Umbilical cord (tissue), 1 donor: ENCODE measurements at regions not wholly inside any gene's neighbourhood (a gene's known extent, or its start where the extent isn't known, plus 50 kb on each side); places are given as distances from the start of the nearest gene placed in this dataset.

Source experiments
- DNase-seq: peaks from one replicate; pipeline ENCODE4 v3.0.0-alpha.2; 2015; ENCODE audit warnings: low spot score

DNA sequence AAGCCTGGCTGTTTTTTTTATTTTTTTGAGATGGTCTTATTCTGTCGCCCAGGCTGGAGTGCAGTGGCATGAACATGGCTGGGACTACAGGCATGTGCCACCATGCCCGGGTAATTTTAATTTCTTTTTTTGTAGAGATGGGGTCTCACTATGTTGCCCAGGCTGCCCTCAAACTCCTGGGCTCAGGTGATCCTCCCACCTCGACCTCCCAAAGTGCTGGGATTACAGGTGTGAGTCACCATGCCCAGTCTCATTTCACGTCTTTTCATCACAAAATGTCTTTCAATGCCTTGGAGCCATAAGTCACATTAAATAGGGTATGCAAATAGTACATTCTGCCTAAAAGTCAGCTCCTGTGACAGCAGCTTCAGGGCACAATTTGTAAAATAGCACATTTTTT lies 52.8 kb downstream of the SOX2 start:
- DNase-seq: no peak

DNA sequence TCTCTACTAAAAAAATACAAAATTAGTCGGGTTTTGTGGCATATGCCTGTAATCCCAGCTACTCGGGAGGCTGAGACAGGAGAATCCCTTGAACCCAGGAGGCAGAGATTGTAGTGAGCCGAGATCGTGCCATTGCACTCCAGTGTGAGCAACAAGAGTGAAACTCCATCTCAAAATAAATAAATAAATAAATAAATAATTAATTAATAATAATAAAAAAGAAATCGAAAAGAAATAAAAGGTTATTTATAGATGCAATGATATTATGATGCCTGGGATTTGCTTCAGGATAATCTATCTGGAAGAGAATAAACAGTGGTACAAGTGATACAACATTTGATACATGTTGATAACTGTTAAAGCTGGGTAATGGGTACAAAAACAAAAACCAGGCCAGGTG lies 58.6 kb downstream of the SOX2 start:
- no peak for DNase-seq

DNA sequence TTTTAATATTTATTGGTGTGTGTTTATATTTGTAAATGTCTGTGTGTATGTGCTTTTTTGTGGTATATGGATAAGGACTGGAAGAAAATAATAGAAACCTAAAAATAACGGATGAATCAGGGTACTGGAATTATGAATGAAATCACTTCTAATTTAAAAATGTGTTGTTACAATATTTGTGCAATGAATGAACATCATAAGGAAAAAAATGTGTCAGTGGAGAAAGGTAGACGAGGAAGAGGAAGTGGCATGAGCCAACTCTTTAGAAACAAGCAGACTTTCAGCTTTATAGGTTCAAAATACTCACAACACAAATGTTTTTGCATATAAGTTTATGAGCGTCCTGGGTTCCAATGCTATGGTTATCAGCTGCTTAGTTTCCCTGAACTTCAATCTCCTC lies 59.4 kb downstream of the SOX2 start:
- DNase-seq: no peak

DNA sequence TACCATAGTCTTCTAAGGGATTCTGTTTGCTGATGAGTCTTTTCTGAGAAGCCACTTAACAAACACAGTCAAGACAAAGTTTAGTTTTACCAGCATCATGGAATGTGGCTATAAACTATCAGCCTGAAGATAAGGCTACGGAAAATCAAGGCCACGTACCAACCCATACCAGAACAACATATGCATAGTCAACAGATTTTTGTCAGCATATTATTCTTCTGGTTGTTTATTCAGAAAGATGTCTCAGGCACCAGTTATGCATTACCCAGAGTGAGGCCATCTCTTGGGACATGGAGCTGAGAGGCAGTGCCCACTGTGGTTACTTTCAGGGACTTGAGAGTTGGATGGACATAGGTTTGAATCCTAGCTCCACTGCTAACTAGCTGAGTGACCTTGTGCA lies 60.4 kb downstream of the SOX2 start:
- no peak for DNase-seq

DNA sequence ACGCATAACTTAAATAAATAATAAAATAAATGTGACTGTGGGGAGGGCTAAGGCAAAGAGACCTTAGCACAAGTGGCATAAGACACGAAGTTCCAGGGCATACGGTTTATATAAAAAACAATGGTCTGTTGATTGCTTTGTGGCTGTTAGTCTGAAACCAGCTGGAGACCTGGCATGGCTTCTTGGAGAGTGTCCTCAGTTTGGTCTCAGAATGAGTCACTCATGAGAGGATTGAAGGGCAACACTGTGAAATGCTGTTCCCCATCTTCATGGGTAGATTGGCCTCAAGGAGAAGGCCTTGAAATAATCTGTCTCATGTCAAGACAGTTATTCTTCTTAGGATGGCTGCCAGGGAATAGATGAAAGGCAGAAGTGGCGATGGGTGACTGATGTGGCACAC lies 62.2 kb downstream of the SOX2 start:
- no peak for DNase-seq

DNA sequence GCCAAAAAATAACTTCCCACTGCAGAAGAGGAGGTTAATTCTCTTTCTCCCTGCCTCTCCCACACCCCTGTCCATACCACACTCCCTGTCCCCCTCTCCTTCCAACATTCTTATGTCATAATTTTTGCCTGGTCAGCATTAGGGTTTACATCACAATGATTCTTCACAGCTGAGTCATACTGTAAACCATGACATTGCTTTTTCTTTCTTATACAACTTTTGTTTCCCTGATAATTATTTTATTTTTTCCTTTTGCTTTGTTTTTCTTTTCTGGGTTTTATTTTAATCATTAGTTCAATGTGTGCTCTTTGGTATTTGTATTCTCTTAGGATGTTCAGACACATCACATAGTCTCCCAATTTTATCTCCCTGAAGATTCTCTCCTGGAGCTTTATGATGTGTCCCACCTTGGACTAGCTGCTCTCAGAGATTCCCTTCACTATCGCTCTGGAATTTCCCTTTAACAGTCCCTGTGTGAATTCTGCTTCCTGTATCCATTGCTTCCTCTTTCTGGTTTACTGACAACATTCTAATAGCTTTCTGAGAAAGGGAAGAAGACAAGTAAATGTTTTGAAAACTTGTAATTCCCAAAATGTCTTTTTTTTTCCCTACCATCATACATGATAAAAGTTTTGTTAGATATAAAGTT lies 70.7 kb downstream of the SOX2 start:
- DNase-seq: no peak

DNA sequence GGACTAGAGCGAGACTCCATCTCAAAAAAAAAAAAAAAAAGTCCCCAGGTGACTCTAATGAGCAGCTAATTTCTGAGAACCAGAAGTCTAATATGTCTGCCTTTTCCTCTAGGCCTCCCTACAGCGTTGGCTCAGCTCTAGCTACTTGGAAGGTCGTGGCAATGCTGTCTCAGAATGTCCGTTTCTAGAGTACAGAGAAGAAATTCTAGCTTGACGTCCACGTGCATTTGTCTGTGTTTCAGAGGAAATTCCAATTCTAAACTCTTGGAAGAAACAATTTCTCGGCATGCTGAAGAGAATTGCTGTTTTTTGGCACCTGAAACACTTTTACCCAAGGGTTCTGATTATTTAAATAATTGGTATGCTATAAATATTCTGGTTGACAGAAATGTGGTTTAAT lies 78.8 kb downstream of the SOX2 start:
- no peak for DNase-seq

DNA sequence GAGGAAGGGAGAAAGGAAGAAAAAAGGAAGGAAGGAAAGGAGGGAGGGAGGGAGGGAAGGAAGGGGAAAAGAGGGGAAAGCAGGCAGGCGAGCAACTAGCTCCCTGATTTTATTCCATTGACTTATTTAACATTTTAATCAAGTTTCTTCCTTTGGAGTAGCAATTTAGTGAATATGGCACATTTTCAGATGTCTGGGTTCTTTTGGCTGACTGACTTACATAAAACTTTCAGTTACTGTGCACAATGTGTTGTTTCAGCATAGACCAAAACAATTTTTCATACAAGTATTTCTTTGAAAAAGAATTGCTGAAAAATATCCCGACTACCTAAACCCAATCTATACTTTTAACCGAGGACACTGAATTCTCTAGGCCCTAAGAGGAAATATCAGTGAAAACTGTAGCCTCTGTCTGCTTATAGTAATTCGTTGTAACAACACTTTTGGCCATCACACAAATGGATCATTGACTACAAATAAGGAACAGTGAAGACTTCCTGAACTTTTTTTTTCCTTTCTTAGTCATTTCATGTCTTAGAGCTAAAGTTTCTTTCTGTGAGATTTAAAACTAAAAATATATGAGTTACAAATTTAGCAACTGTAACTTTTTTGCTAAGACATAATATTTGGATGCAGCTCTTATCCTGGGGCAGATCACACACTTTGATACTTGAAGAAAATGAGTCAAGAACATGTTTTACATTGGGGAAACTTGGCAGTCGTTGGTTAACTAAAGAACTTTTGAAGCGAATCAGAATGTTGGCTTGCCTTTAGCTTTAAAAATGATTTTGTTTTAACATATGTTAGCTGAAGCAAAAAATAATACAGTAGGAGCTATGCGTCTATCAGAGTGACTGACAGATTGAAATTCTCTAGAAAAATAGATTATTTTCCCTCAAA lies 79.6 kb downstream of the SOX2 start:
- DNase-seq: no peak

DNA sequence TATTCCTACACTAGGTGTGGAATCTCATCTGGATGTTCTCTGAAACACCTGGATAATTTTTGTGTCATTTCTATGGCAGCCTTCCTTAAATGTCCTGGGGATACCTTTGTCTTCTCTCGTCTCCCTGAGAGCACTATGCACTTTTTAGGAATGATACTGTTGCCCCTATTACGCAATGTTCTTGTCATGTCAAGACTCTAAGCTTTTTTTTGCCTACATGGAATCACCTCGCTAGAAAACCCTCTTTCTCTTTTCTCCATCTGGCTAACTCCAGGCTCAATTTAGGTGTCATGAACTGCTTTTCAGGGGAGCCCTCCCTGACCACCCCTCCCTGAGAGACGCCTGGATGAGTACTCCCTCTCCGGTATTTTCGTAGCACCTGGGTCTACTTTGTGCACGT lies 81.3 kb downstream of the SOX2 start:
- DNase-seq: no peak

DNA sequence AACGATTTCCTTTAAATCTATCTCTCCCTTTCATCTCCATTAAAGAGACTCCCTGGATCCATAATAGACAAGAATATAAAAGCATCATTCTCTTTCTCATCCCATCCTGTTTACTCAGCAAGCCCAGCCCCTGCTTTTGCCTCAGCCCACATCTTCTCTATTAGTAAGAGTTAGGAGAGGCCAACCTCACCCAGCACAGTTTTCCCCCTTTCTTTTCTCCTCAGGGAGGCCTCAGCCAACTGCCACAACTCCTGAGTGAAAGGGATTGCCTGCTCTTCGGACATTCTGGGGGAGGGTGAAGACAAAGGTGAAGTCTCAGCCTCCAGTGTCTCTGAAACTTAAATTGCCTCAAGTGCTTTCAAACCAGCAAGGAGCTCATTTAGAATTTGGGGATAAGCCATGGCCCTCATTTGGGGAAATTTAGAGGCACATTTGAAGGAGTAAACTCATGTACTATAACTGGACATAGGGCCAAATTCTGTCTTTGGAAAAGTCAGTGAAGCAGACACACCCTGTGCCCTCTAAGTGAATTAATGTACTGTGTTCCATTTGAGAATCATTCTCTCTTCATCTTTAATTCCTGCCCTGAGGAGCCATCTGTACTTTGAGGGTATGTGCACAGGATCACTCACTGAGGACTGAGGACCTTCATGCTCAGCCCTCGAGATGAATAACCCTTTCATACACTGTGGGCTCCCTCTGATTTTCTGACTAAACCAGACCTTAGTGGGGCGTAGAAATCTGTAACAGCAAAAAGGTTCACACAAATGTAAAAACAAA lies 82.5 kb downstream of the SOX2 start:
- DNase-seq: no peak

DNA sequence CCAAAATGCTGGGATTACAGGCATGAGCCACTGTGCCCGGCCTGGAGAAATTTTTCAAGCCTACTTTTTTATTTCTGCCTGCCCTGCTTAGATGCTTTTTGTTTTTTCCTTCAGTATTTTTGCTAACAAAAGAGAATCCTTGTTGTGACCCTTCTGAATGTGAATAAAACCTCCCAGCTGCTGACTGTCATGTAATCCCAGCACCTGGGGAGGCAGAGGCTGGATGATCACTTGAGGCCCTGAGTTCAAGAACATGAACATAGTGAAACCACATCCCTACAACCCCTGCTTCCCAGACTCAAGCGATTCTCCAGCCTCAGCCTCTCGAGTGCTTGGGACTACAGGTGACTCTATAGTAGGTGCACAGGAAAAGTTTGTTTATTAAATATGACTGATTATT lies 84.9 kb downstream of the SOX2 start:
- DNase-seq: no peak

DNA sequence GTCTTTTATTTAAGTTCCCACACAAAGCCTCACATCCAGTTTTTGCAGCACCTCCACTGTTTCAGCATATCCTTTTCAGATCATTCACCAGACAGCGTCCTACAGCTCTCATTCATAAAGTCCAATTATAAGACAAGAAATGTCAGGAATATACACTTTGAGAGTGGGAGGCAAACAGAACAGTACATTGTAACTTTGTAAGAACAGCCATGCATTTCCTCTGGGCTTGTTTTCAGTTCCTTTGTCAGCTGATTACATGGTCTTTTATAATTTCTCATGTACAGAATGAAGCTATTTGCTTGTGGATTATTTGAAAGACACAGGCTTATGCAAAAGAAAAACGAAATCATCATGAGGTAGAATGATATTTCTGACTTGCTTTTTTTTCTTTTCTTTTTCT lies 85.7 kb downstream of the SOX2 start:
- no peak for DNase-seq

DNA sequence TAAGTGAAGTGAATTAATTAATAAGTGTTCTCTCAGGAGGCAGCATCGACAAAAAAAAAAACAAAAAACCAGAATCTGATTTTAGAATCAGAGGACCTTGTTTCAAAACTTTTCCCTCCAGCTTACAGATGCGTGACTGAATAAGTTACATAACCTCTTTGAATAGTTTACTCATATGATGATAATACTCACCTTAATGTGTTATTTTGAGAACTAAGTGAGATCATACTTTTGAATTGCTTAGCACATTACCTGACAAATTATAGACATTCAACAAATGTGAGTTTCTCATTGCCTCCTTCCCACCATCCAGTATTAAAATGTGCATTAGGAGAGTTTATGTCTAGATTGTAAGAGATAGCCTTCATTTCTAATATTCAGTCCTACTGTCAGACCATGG lies 94.0 kb downstream of the SOX2 start:
- no peak for DNase-seq

DNA sequence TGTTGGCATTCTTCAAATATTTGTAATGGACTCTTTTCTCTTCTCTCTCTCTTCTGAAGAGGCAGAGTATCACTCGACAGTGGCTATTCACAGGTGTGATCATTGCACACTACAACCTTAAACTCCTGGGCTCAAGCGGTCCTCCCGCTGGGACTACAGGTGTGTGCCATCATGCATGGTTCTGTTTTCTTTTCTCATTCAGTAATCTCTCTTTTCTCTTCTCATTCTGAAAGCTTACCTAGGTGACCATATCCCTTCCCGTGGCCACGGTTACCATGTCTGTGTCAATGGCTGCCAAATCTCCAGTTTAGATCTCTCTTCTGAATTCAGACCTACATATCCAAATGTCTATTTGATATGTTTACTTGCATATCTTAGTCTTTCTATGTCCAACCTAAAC lies 96.3 kb downstream of the SOX2 start:
- DNase-seq: no peak

DNA sequence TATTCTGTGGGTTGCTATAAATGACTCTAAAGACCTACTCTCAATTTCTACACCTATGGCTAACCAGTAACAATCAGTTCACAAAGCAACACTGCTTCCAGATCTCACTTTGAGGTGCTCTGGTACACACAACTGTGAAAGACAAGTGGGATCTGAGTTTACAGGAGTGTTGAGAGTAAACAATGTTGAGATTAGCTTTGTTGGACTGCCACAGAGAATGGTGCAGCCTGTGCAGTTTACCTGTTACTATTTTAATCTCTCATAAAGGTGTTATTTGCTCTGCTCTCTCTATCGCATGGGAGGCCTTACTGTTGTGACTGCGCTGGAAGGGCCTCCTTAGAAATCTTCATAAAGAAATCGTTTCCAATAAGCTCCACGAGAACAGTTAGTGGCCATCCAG lies 112.0 kb downstream of the SOX2 start:
- DNase-seq: no peak

DNA sequence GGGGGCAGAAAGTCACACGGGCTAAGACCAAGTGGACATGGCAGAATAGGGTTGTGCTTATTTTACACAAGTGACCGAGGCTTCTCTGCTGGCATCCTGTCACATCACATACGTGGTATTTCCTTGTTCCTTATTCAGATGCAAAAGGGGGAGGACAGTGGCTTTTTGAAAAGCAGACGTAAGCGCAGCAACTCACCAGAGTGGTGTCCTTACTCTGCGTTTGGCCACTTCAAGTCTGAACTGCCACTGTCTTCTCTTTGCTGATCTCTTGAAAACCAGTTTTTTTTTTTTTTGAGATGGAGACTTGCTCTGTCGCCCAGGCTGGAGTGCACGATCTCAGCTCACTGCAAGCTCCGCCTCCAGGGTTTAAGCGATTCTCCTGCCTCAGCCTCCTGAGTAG lies 113.2 kb downstream of the SOX2 start:
- DNase-seq: no peak

DNA sequence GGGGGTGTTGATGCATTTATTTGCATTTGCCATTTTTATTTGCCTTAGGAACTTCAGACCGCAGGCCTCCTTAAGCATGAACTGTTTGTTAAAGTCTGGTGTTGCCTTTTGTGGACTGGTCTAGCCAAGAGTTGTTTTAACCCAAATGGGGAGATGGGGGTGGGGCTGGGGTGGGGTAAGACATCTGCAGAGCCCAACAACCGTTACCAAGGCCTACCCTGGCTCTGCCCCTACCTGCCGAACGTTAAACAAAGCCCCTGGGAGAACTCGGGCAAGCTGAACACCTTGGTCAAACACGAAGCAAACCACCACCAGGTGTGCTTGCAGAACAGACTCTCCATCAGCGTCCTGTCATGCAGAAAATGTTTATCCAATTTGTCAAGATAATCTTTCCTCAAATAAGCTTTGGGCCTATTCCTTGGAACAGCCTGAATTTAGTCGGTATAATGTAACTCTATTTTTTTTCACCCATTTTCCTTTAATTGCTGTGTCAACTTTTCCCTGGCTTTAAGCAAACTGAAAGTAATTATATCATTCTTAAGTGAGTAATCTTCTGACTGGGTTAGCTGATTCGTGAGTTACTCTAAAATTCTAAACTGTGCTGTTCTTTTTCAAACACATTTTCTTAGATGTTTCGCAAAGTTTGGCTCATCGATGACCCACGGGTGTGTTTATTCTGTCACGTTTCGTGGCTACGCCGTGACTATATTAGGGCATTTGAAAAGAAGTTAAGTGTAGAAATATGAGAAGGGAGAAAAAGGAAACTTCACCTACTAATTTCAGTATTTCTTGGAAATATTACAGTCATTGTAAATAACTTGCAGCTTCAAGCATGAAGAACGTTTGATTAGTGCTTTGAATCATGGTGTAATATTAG lies 127.6 kb downstream of the SOX2 start:
- no peak for DNase-seq

DNA sequence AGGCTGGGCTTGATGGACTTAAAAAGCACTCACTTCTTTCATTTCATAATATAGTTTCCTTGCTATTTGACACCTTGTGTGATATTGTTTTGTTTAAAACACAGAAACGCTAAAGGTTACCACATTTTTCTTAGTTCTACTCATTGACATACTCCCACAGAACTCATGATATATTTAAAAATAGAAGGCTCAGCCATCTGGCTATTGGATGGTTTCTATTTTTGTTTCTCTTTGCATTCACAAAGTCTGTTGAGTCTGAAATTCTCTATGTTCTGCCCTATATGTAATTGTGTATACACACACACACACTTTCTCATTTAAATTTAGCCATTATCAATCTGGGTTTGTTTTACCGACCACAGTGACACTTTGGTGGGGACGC lies 128.2 kb downstream of the SOX2 start:
- DNase-seq: no peak

DNA sequence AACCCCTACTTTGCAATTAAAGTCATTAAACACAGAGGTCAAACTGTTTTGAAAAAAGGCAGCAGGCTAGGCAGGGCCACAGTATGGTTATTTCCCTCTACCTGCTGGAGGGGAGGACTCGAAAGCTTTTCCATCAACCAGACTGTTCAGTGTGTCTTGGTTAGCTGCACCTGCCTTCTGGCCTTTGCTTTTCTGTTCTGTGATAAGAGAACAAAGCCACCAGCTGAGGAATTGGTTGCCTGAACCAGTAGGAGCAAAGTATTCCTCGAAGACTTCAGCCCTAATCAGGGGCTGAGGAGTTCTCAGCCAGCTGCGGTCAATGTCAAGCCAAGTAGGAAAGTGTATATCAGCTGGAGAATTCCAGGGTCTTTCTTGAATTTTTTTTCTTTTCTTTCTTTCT lies 132.5 kb downstream of the SOX2 start:
- no peak for DNase-seq

DNA sequence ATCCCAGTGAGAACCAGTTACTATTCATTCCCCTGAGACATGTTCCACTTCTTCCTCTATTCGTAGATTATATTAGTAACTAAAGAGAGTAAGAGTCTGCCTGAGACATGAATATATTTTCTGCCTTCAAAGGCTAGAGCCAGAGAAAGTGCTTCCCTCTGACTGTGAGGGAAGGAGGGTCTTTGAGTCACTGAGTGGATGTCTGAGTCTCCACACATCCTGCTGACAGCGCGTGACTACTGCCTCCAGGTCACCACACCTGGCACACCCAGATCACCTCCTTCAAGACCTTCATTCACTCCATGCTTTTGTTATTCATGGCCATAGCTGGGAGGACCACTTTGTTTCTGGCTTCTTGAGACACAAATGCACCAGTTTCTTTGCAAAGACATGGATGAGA lies 135.6 kb downstream of the SOX2 start:
- no peak for DNase-seq

DNA sequence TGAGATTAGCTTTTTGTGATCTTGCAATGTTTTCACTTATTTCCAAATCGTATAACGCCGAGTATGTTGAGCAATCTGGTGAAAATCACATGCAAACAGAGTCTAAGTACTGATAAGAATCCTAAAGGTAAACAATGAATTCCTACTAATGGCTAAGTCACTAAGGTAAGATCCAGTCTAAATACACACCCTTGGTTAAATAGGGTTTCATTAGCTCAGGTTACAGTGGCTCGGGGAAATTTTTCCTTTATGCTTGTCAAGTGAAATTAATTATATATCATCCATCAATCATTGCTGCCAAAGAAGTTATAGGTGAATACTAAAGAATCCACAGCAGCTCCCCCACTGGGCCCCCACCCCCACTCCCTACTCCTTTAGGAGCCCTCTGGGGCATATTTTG lies 139.3 kb downstream of the SOX2 start:
- DNase-seq: no peak

DNA sequence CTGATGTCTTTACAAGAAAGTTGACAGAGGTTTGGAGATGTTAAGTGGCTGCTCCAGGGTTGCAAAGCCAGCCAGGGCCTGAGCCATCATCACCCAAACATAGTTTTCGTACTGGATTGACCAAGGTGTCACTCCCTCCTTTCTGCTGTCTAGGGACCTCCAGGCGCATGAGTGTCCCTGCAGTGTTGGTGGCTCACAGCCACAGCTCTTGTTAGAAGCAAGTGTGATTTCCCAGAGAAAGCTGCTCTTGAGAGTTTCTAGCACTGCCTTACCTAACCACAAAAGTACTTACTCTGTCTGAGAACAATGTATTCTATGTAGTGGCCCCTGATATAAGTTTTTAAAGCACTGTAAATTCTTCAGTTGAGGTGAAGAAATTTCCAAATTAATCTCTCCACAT lies 144.1 kb downstream of the SOX2 start:
- no peak for DNase-seq
